GM23338 (cell line): ENCODE measurements at regions not wholly inside any gene's neighbourhood (a gene's known extent, or its start where the extent isn't known, plus 50 kb on each side); places are given as distances from the start of the nearest gene placed in this dataset.
A peak's percentile ranks its signal among the peaks of the same experiment; 100 is the strongest.

Experiments used
- ATAC-seq: fragments of 200-7000 bp; cut with Tn5 transposase; 3 replicates; pipeline ENCODE4 v1.9.1; 2020
- DNase-seq: peaks from one replicate; pipeline ENCODE4 v3.0.0-alpha.2; 2015; ENCODE audit warnings: low spot score
- H2AFZ ChIP-seq: fragments of 200-600 bp; sonication (generic); 2 replicates; pipeline ENCODE4 v1.8.0; 2016; ENCODE audit warnings: antibody characterized with exemption, mild to moderate bottlenecking, moderate library complexity
- H3F3A ChIP-seq: fragments of 200-600 bp; sonication (generic); replicated peaks from 2 replicates; pipeline ENCODE4 v1.8.0; 2017; ENCODE audit warnings: antibody characterized with exemption, mixed run types, low read depth
- H3K27ac ChIP-seq: fragments of 200-600 bp; sonication (generic); 2 replicates; pipeline ENCODE4 v1.6.1; 2016; ENCODE audit warnings: low read depth
- H3K27me3 ChIP-seq: fragments of 200-600 bp; sonication (generic); 2 replicates; pipeline ENCODE4 v1.8.0; 2016; ENCODE audit warnings: mild to moderate bottlenecking, mixed run types, moderate library complexity; ENCODE audit not compliant: insufficient read depth
- H3K36me3 ChIP-seq: fragments of 200-600 bp; sonication (generic); 2 replicates; pipeline ENCODE4 v1.8.0; 2016; ENCODE audit warnings: mild to moderate bottlenecking; ENCODE audit not compliant: insufficient read depth
- H3K4me1 ChIP-seq: fragments of 200-600 bp; sonication (generic); 2 replicates; pipeline ENCODE4 v1.8.0; 2016; ENCODE audit warnings: mild to moderate bottlenecking, moderate library complexity; ENCODE audit not compliant: insufficient read depth
- H3K4me2 ChIP-seq: fragments of 200-600 bp; sonication (generic); 2 replicates; pipeline ENCODE4 v1.7.1; 2017; ENCODE audit warnings: mixed run types
- H3K4me3 ChIP-seq: fragments of 200-600 bp; sonication (generic); 2 replicates; pipeline ENCODE4 v1.6.1; 2016; ENCODE audit warnings: mixed run types
- H3K79me2 ChIP-seq: fragments of 200-600 bp; sonication (generic); replicated peaks from 2 replicates; pipeline ENCODE4 v1.8.0; 2017; ENCODE audit warnings: mild to moderate bottlenecking; ENCODE audit not compliant: insufficient read depth
- H3K9me2 ChIP-seq: fragments of 200-600 bp; sonication (generic); 2 replicates; pipeline ENCODE4 v1.8.0; 2017; ENCODE audit not compliant: insufficient read depth
- H4K20me1 ChIP-seq: fragments of 200-600 bp; sonication (generic); replicated peaks from 2 replicates; pipeline ENCODE4 v1.8.0; 2017; ENCODE audit warnings: mild to moderate bottlenecking; ENCODE audit not compliant: insufficient read depth
- H3K27ac Mint-ChIP-seq: 2 replicates; pipeline ENCODE4 v1.8.0; 2020; ENCODE audit warnings: inconsistent platforms, mild to moderate bottlenecking, moderate library complexity, mixed read lengths
- H3K27me3 Mint-ChIP-seq: 3 replicates; pipeline ENCODE4 v1.8.0; 2022; ENCODE audit warnings: low read depth, mild to moderate bottlenecking, moderate library complexity, mixed read lengths, inconsistent platforms; ENCODE audit not compliant: insufficient read depth, poor library complexity
- H3K36me3 Mint-ChIP-seq: 3 replicates; pipeline ENCODE4 v1.8.0; 2021; ENCODE audit warnings: low read depth, mild to moderate bottlenecking, inconsistent platforms, moderate library complexity, mixed read lengths
- H3K4me1 Mint-ChIP-seq: 3 replicates; pipeline ENCODE4 v1.8.0; 2020; ENCODE audit warnings: mild to moderate bottlenecking, inconsistent platforms, mixed read lengths
- H3K4me3 Mint-ChIP-seq: 3 replicates; pipeline ENCODE4 v1.8.0; 2021; ENCODE audit warnings: moderate library complexity, mild to moderate bottlenecking, inconsistent platforms, mixed read lengths
- H3K9me3 Mint-ChIP-seq: 3 replicates; pipeline ENCODE4 v1.8.0; 2020; ENCODE audit warnings: moderate library complexity, mild to moderate bottlenecking, inconsistent platforms, mixed read lengths
- CREB1 ChIP-seq: fragments of 250-450 bp; sonication (Bioruptor Pico); IDR thresholded peaks from 2 replicates; pipeline ENCODE4 v1.5.0; 2020; ENCODE audit warnings: low read depth, mild to moderate bottlenecking, moderate library complexity
- CTCF ChIP-seq, 2 experiments: fragments of 200-600 bp in 1 of 2; sonication (generic) in 1 of 2; conservative IDR thresholded peaks; 2 replicates each; pipeline versions ENCODE4 v1.5.1 to v1.6.1; 2016 to 2017; ENCODE audit warnings: antibody characterized with exemption in 2 of 2, low read depth in 2 of 2, mild to moderate bottlenecking in 2 of 2, moderate library complexity in 1 of 2
- EZH2phosphoT487 ChIP-seq: fragments of 200-600 bp; sonication (generic); IDR thresholded peaks from one replicate; pipeline ENCODE4 v1.8.1; 2018; ENCODE audit warnings: antibody characterized with exemption; ENCODE audit not compliant: unreplicated experiment
- POLR2AphosphoS5 ChIP-seq: IDR thresholded peaks from 2 replicates; pipeline ENCODE4 v1.6.1; 2016; ENCODE audit warnings: antibody characterized with exemption, low read depth
- REST ChIP-seq: IDR thresholded peaks from one replicate; pipeline ENCODE4 v1.6.1; 2018; ENCODE audit warnings: antibody characterized with exemption; ENCODE audit not compliant: unreplicated experiment
- ZNF114 ChIP-seq: fragments of 250-450 bp; sonication (Bioruptor Pico); IDR thresholded peaks from 2 replicates; pipeline ENCODE4 v1.5.0; 2020; ENCODE audit warnings: mild to moderate bottlenecking, moderate library complexity
- TF ChIP-seq, protein P1 (sequence below): IDR thresholded peaks from 2 replicates; pipeline ENCODE4 v1.6.1; 2016; ENCODE audit warnings: antibody characterized with exemption

- TF ChIP-seq, protein P1, sequence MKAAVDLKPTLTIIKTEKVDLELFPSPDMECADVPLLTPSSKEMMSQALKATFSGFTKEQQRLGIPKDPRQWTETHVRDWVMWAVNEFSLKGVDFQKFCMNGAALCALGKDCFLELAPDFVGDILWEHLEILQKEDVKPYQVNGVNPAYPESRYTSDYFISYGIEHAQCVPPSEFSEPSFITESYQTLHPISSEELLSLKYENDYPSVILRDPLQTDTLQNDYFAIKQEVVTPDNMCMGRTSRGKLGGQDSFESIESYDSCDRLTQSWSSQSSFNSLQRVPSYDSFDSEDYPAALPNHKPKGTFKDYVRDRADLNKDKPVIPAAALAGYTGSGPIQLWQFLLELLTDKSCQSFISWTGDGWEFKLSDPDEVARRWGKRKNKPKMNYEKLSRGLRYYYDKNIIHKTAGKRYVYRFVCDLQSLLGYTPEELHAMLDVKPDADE, result no peak
- TF ChIP-seq ZNF114 (CRISPR knock-in tag) (no peak), REST (no peak), EZH2phosphoT487 (no peak)
- H3K27me3 Mint-ChIP-seq, result peaks cover 10% of the 10 kb centered on the region
- no peak overlapping the region for H3K27ac Mint-ChIP-seq
Observed at GRCh38 chr18:7457262-7457661, 109.9 kb upstream of the PTPRM start.

DNA sequence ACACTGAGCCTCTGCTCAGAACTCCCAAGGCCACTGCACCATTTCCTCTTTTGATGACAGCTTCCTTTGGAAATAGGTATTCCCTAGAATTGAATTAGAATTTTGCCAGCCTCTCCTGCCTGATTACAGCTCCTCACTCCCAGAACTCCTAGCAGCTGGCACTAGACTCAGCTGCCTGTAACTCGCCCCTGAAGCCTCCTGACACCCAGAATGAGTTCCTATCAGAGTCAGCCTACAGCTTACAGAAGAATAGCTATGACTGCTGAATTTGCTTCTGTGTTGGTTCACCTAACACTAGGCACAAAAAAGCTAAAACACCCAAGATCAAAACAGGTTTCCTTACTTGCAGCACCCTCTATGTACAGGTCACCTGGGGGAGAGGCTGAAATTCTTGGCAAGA is 108.2 kb upstream of the PTPRM start:
- Histone ChIP-seq H3K9me2 (no peaks in the 10 kb centered on the region), H3K79me2 (no peaks in the 10 kb centered on the region), H2AFZ (no peak overlapping the region), H3K27ac (no peak overlapping the region), H4K20me1 (no peaks in the 10 kb centered on the region), H3F3A (no peaks in the 10 kb centered on the region), H3K4me3 (no peak overlapping the region), H3K27me3 (no peaks in the 10 kb centered on the region), H3K4me2 (no peak overlapping the region), H3K4me1 (no peaks in the 10 kb centered on the region), H3K36me3 (no peaks in the 10 kb centered on the region)
- no peaks in the 10 kb centered on the region for H3K9me3 Mint-ChIP-seq
- DNase-seq, result no peak
- H3K4me1 Mint-ChIP-seq, result peaks cover 14% of the 10 kb centered on the region
- no peak for ATAC-seq
- peaks cover 10% of the 10 kb centered on the region for H3K27me3 Mint-ChIP-seq
- H3K27ac Mint-ChIP-seq, result 0 out of 2 replicates have a peak overlapping the region, but pooled peaks have one; percentile 22
- H3K4me3 Mint-ChIP-seq, result no peak overlapping the region
- no peaks in the 10 kb centered on the region for H3K36me3 Mint-ChIP-seq
- TF ChIP-seq CTCF (conservative IDR thresholded peaks at IDR 0.05; ENCODE audit: low read depth in 2 of 2) (no peak), POLR2AphosphoS5 (no peak), CREB1 (CRISPR knock-in tag) (no peak), EZH2phosphoT487 (no peak)
- TF ChIP-seq, protein P1, result no peak

More at GRCh38 chr18:7457262-7457661, 109.9 kb upstream of the PTPRM start:
- Histone ChIP-seq H4K20me1 (no peaks in the 10 kb centered on the region), H2AFZ (no peak overlapping the region), H3K27ac (no peak overlapping the region), H3K27me3 (no peaks in the 10 kb centered on the region), H3K36me3 (no peaks in the 10 kb centered on the region), H3K79me2 (no peaks in the 10 kb centered on the region), H3K4me2 (no peak overlapping the region), H3K4me3 (no peak overlapping the region), H3K9me2 (no peaks in the 10 kb centered on the region), H3F3A (no peaks in the 10 kb centered on the region), H3K4me1 (no peaks in the 10 kb centered on the region; the same call in 1 of the 2 replicates)
- Mint-ChIP-seq H3K36me3 (no peaks in the 10 kb centered on the region), H3K4me1 (peaks cover 20% of the 10 kb centered on the region), H3K9me3 (no peaks in the 10 kb centered on the region), H3K4me3 (no peak overlapping the region)
- DNase-seq (no peak), ATAC-seq (no peak)
